Endothelial cell of umbilical vein (primary cell): ENCODE measurements at regions not wholly inside any gene's neighbourhood (a gene's known extent, or its start where the extent isn't known, plus 50 kb on each side); places are given as distances from the start of the nearest gene placed in this dataset.

Experiments used
- BruUV-seq: library from RNA; stranded (reverse); fragments of 400-500 nt; replicated peaks from 2 replicates; lab custom pipeline; 2021; lab: Mats Ljungman, UMichigan
- CTCF ChIA-PET: fragments of 300-600, 350-600 bp; sonication (Branson Sonifier 250); formaldehyde crosslinking; loops from one replicate; lab custom pipeline; 2021; ENCODE audit warnings: antibody characterized with exemption, inconsistent platforms; lab: Charles Lee
- POLR2A ChIA-PET: fragments of 300-600, 350-600 bp; sonication (Branson Sonifier 250); formaldehyde crosslinking; loops from one replicate; lab custom pipeline; 2021; ENCODE audit warnings: antibody characterized with exemption, inconsistent platforms; lab: Charles Lee
- DNase-seq: peaks from one replicate; pipeline ENCODE4 v3.0.0-alpha.2; 2011; ENCODE audit warnings: low read depth, low spot score
- FAIRE-seq: peaks from 2 replicates; lab custom pipeline; 2011; peaks lifted over from hg19 to GRCh38; lab: Jason Lieb, UNC
- H2AFZ ChIP-seq: 2 replicates; pipeline ENCODE4 v1.6.0; 2012; ENCODE audit warnings: low read depth, low read length, control low read depth, inconsistent platforms
- H3K27ac ChIP-seq: 2 replicates; pipeline ENCODE4 v1.5.1; 2011; ENCODE audit warnings: low read depth, mild to moderate bottlenecking, control low read depth, low read length, moderate library complexity; ENCODE audit not compliant: insufficient read depth
- H3K27me3 ChIP-seq, 2 experiments: 2 replicates each; pipeline versions ENCODE4 v1.6.0 to v1.6.1; 2011; ENCODE audit warnings: low read length in 2 of 2, mixed read lengths in 1 of 2; ENCODE audit not compliant: control insufficient read depth in 2 of 2, insufficient read depth in 2 of 2
- H3K36me3 ChIP-seq, 2 experiments: 2 replicates in 1 of 2; 3 replicates in 1 of 2; pipeline ENCODE4 v1.5.1; 2011; ENCODE audit warnings: low read length in 2 of 2, mild to moderate bottlenecking in 1 of 2, moderate library complexity in 1 of 2; ENCODE audit not compliant: control insufficient read depth in 2 of 2, insufficient read depth in 2 of 2; ENCODE audit errors: extremely low read depth in 1 of 2
- H3K4me1 ChIP-seq: 3 replicates; pipeline ENCODE4 v1.5.1; 2011; ENCODE audit warnings: mild to moderate bottlenecking, low read length; ENCODE audit not compliant: control insufficient read depth, insufficient read depth; ENCODE audit errors: extremely low read depth
- H3K4me2 ChIP-seq: 2 replicates; pipeline ENCODE4 v1.6.1; 2011; ENCODE audit warnings: low read length, control low read depth, mixed read lengths; ENCODE audit not compliant: insufficient read depth
- H3K4me3 ChIP-seq, 3 experiments: fragments of 200-600 bp in 1 of 3; sonication (generic), shearing (Covaris generic) in 1 of 3; replicated peaks in 1 of 3; 2 replicates each; pipeline ENCODE4 v1.5.1; 2011 to 2016; ENCODE audit warnings: control low read depth in 3 of 3, low read length in 3 of 3, mild to moderate bottlenecking in 2 of 3, inconsistent platforms in 1 of 3, low read depth in 1 of 3, moderate library complexity in 1 of 3; ENCODE audit not compliant: insufficient read depth in 1 of 3
- H3K79me2 ChIP-seq: 2 replicates; pipeline ENCODE4 v1.6.0; 2012; ENCODE audit warnings: low read length, inconsistent platforms; ENCODE audit not compliant: control insufficient read depth, insufficient read depth
- H3K9ac ChIP-seq: replicated peaks from 2 replicates; pipeline ENCODE3; 2011; ENCODE audit warnings: low read length, control low read depth; ENCODE audit not compliant: insufficient read depth; ENCODE audit errors: extremely low read depth
- H3K9me1 ChIP-seq: replicated peaks from 3 replicates; pipeline ENCODE4 v1.6.0; 2011; ENCODE audit warnings: mild to moderate bottlenecking, low read length; ENCODE audit not compliant: control insufficient read depth, insufficient read depth; ENCODE audit errors: extremely low read depth
- H3K9me3 ChIP-seq: replicated peaks from 2 replicates; pipeline ENCODE4 v1.5.1; 2012; ENCODE audit warnings: low read length, inconsistent platforms; ENCODE audit not compliant: control insufficient read depth, insufficient read depth
- H4K20me1 ChIP-seq: replicated peaks from 2 replicates; pipeline ENCODE3; 2011; ENCODE audit warnings: mild to moderate bottlenecking, low read length; ENCODE audit not compliant: control insufficient read depth, insufficient read depth; ENCODE audit errors: extremely low read depth
- CTCF ChIP-seq, 2 donors: IDR thresholded peaks; 1 replicate in 1 of 2; 2 replicates in 1 of 2; pipeline ENCODE4 v1.5.1; 2011; ENCODE audit warnings: low read length in 2 of 2, mild to moderate bottlenecking in 2 of 2, moderate library complexity in 2 of 2, control low read depth in 1 of 2, inconsistent platforms in 1 of 2, low read depth in 1 of 2; ENCODE audit not compliant: insufficient read depth in 1 of 2; ENCODE audit errors: extremely low read depth in 1 of 2
- EZH2 ChIP-seq: IDR thresholded peaks from 2 replicates; pipeline ENCODE4 v1.6.1; 2012; ENCODE audit warnings: borderline replicate concordance, low read depth, mild to moderate bottlenecking, moderate library complexity, low read length, inconsistent platforms; ENCODE audit not compliant: severe bottlenecking
- FOS ChIP-seq: IDR thresholded peaks from 2 replicates; pipeline ENCODE4 v1.6.1; 2011; ENCODE audit warnings: mild to moderate bottlenecking, low read length, moderate library complexity, borderline replicate concordance; ENCODE audit not compliant: insufficient read depth
- GATA2 ChIP-seq: IDR thresholded peaks from 2 replicates; pipeline ENCODE4 v1.7.0; 2011; ENCODE audit warnings: low read depth, mild to moderate bottlenecking, moderate library complexity, mixed read lengths, low read length; ENCODE audit not compliant: insufficient read length, insufficient read depth
- JUN ChIP-seq: IDR thresholded peaks from 2 replicates; pipeline ENCODE4 v1.6.1; 2011; ENCODE audit warnings: borderline replicate concordance, low read depth; ENCODE audit not compliant: insufficient read length, insufficient read depth
- MAX ChIP-seq: IDR thresholded peaks from 2 replicates; pipeline ENCODE4 v1.6.1; 2011; ENCODE audit not compliant: insufficient read depth, insufficient read length
- MYC ChIP-seq: IDR thresholded peaks from one replicate; pipeline ENCODE4 v1.6.1; 2011; ENCODE audit warnings: mild to moderate bottlenecking, low read depth, low read length
- POLR2A ChIP-seq: IDR thresholded peaks from 2 replicates; pipeline ENCODE4 v1.6.1; 2012; ENCODE audit warnings: low read depth, mild to moderate bottlenecking, control low read depth, low read length
- POLR2AphosphoS5 ChIP-seq: IDR thresholded peaks from 2 replicates; pipeline ENCODE4 v1.6.1; 2012; ENCODE audit warnings: low read depth, mild to moderate bottlenecking, control low read depth, low read length, moderate library complexity; ENCODE audit not compliant: insufficient read depth
- dilution Hi-C: fragments of 300-500 bp; cut with MboI; formaldehyde crosslinking; loops from one replicate; pipeline ENCODE4 v1.15.0; 2019; ENCODE audit warnings: low sequenced_read_pairs; ENCODE audit not compliant: extremely low pct_ligation_motif_present
- intact Hi-C: fragments of 100-400 bp; cut with micrococcal nuclease; formaldehyde crosslinking; loops from one replicate; pipeline ENCODE4 v1.10.0; 2022

GRCh38 chr12:105840384-105840783 lies 298.4 kb downstream of the NUAK1 start:
- no peak overlapping the region for H3K27ac ChIP-seq
- intact Hi-C loops, result no loop called here
- FAIRE-seq, result no peak

More at GRCh38 chr12:105840384-105840783, 298.4 kb downstream of the NUAK1 start:
- Histone ChIP-seq H3K4me1 (no peaks in the 10 kb centered on the region), H3K4me3 (no peak overlapping the region), H3K27me3 (peaks cover 3 to 13% of the 10 kb centered on the region in 2 experiments), H3K9ac (no peak overlapping the region), H3K9me1 (no peaks in the 10 kb centered on the region), H2AFZ (no peak overlapping the region), H3K9me3 (no peaks in the 10 kb centered on the region), H3K79me2 (no peaks in the 10 kb centered on the region), H3K36me3 (no peaks in the 10 kb centered on the region), H4K20me1 (no peaks in the 10 kb centered on the region), H3K4me2 (no peak overlapping the region)
- DNase-seq, result no peak
- BruUV-seq, result no TSS peak
- dilution Hi-C loops, result no loop called here
- ChIA-PET CTCF (interaction anchor here (1.2 kb wide), 1 partner anchor 9 kb away, joined by 3 read pairs; no protein-coding TSS in a partner anchor), POLR2A (no interaction called here)
- TF ChIP-seq GATA2 (no peak), MYC (no peak), FOS (no peak), POLR2A (no peak), MAX (no peak), JUN (no peak), CTCF (IDR thresholded peaks at IDR 0.05; ENCODE audit: extremely low read depth in 1 of 2, insufficient read depth in 1 of 2, low read depth in 1 of 2, low read length in 2 of 2) (no peak), EZH2 (no peak), POLR2AphosphoS5 (no peak)
